Erythroblast (primary cell): ENCODE measurements at regions not wholly inside any gene's neighbourhood (a gene's known extent, or its start where the extent isn't known, plus 50 kb on each side); places are given as distances from the start of the nearest gene placed in this dataset.

Source experiments
- GATA1 ChIP-seq: IDR thresholded peaks from 2 replicates; pipeline ENCODE4 v1.6.1; 2011; ENCODE audit warnings: low read depth, mild to moderate bottlenecking, control low read depth, low read length, moderate library complexity
- POLR2A ChIP-seq: IDR thresholded peaks from 2 replicates; pipeline ENCODE4 v1.6.1; 2011; ENCODE audit warnings: mild to moderate bottlenecking, low read length

- TF ChIP-seq POLR2A (no peak), GATA1 (no peak)
Measured at GRCh38 chr18:1422634-1423033, 518.0 kb downstream of the ADCYAP1 start.
